ENCODE measurements at regions not wholly inside any gene's neighbourhood (a gene's known extent, or its start where the extent isn't known, plus 50 kb on each side); places are given as distances from the start of the nearest gene placed in this dataset.

DNA sequence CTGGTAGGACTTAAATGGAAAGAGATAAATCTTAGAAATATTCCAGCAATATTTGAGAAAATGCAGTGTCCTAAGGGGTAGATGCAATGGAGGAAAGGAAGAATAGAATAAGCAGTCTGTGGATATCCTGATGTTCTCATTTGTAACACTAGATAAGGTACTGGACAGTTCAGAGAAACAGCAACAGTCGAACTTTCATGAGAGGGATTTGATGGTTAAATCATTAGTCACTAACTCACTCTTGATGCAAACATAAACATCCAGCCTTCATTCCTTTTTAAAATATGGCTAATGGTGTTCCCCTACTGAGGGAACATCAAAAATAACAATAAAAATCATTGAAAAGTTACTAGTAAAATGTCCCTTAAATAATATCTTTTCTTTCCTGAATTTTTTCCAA is 211.4 kb upstream of the SLC39A10 start:
- Histone ChIP-seq H3K4me1 (ENCODE audit: low read length) (0 out of 2 replicates have a peak, but pooled peaks cover 4% of the 10 kb centered on the region), H3K9ac (ENCODE audit: low read length) (no peak overlapping the region), H3K4me2 (ENCODE audit: low read length) (no peak overlapping the region), H3K27ac (ENCODE audit: low read length) (no peak overlapping the region), H3K79me2 (ENCODE audit: low read length) (no peaks in the 10 kb centered on the region), H3K36me3 (replicated peaks; ENCODE audit: low read depth, low read length) (peaks cover 8% of the 10 kb centered on the region), H3K4me3 (ENCODE audit: low read length) (no peak overlapping the region), H2AFZ (ENCODE audit: low read depth, low read length) (no peak overlapping the region), H3K27me3 (ENCODE audit: low read depth, low read length) (no peaks in the 10 kb centered on the region), H4K20me1 (ENCODE audit: insufficient read depth, low read length) (no peaks in the 10 kb centered on the region), H3K9me3 (ENCODE audit: insufficient read depth, low read length) (peaks cover 16% of the 10 kb centered on the region)
- TF ChIP-seq EZH2phosphoT487 (IDR thresholded peaks at IDR 0.05; ENCODE audit: low read depth), result no peak
- TF ChIP-seq, protein P1, sequence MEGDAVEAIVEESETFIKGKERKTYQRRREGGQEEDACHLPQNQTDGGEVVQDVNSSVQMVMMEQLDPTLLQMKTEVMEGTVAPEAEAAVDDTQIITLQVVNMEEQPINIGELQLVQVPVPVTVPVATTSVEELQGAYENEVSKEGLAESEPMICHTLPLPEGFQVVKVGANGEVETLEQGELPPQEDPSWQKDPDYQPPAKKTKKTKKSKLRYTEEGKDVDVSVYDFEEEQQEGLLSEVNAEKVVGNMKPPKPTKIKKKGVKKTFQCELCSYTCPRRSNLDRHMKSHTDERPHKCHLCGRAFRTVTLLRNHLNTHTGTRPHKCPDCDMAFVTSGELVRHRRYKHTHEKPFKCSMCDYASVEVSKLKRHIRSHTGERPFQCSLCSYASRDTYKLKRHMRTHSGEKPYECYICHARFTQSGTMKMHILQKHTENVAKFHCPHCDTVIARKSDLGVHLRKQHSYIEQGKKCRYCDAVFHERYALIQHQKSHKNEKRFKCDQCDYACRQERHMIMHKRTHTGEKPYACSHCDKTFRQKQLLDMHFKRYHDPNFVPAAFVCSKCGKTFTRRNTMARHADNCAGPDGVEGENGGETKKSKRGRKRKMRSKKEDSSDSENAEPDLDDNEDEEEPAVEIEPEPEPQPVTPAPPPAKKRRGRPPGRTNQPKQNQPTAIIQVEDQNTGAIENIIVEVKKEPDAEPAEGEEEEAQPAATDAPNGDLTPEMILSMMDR (IDR thresholded peaks at IDR 0.05; ENCODE audit: low read depth, low read length), result no peak

DNA sequence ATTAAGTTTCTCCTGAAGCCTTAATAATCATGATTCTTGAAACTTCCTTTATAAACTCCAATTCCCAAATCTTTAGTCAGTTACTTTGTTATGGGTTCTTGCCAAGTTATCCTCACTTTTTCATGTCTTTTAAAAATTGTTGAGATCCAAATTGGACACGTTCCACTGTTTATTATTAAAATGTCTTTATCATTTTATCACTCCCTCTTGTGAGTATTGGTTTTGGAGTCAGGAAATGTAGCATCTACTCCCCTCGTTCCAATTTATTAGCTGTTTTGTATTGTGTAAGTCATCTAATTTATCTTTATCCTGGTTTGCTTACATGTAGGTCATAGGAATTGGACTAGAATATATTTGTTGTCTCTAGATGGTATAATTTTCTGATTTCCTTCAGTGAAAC is 213.1 kb upstream of the SLC39A10 start:
- Histone ChIP-seq H4K20me1 (ENCODE audit: insufficient read depth, low read length) (no peaks in the 10 kb centered on the region), H3K27me3 (ENCODE audit: low read depth, low read length) (no peaks in the 10 kb centered on the region), H2AFZ (ENCODE audit: low read depth, low read length) (no peak overlapping the region), H3K9ac (ENCODE audit: low read length) (no peak overlapping the region), H3K79me2 (ENCODE audit: low read length) (no peaks in the 10 kb centered on the region), H3K4me1 (ENCODE audit: low read length) (0 out of 2 replicates have a peak, but pooled peaks cover 4% of the 10 kb centered on the region), H3K4me3 (ENCODE audit: low read length) (no peak overlapping the region), H3K27ac (ENCODE audit: low read length) (no peak overlapping the region), H3K4me2 (ENCODE audit: low read length) (no peak overlapping the region), H3K36me3 (replicated peaks; ENCODE audit: low read depth, low read length) (peaks cover 8% of the 10 kb centered on the region), H3K9me3 (ENCODE audit: insufficient read depth, low read length) (peaks cover 17% of the 10 kb centered on the region)
- TF ChIP-seq, protein P1 (IDR thresholded peaks at IDR 0.05; ENCODE audit: low read depth, low read length), result no peak
- no peak for TF ChIP-seq EZH2phosphoT487 (IDR thresholded peaks at IDR 0.05; ENCODE audit: low read depth)

DNA sequence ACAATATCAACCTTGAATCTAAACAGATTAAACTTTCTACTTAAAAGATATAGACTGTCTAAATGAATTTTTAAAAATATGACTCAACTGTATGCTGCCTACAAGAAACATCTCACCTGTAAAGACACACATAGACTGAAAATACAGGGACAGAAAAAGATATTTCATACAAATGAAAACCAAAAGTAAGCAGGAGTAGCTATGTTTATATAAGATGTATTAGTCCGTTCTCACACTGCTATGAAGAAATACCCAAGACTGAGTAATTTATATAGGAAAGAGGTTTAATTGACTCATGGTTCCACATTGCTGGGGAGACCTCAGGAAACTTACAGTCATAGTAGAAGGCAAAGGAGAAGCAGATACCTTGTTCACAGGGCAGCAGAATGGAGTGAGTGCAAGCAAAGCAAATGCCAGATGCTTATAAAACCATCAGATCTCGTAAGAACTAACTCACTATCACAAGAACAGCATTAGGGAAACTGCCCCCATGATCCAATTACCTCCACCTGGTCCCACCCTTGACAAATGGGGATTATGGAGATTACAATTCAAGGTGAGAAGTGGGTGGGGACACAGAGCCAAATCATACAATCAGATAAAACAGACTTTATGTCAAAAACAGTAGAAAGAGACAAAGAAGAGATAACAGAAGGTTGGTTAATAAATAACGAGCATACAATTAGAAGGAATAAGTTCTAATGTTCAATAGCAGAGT is 214.4 kb upstream of the SLC39A10 start:
- Histone ChIP-seq H3K9me3 (ENCODE audit: insufficient read depth, low read length) (peaks cover 17% of the 10 kb centered on the region), H2AFZ (ENCODE audit: low read depth, low read length) (no peak overlapping the region), H3K36me3 (replicated peaks; ENCODE audit: low read depth, low read length) (peaks cover 8% of the 10 kb centered on the region), H4K20me1 (ENCODE audit: insufficient read depth, low read length) (no peaks in the 10 kb centered on the region), H3K27ac (ENCODE audit: low read length) (no peak overlapping the region), H3K4me2 (ENCODE audit: low read length) (no peak overlapping the region), H3K4me1 (ENCODE audit: low read length) (no peaks in the 10 kb centered on the region), H3K9ac (ENCODE audit: low read length) (no peak overlapping the region), H3K4me3 (ENCODE audit: low read length) (no peak overlapping the region), H3K27me3 (ENCODE audit: low read depth, low read length) (no peaks in the 10 kb centered on the region), H3K79me2 (ENCODE audit: low read length) (no peaks in the 10 kb centered on the region)
- TF ChIP-seq EZH2phosphoT487 (IDR thresholded peaks at IDR 0.05; ENCODE audit: low read depth), result no peak
- TF ChIP-seq, protein P1 (IDR thresholded peaks at IDR 0.05; ENCODE audit: low read depth, low read length), result no peak

DNA sequence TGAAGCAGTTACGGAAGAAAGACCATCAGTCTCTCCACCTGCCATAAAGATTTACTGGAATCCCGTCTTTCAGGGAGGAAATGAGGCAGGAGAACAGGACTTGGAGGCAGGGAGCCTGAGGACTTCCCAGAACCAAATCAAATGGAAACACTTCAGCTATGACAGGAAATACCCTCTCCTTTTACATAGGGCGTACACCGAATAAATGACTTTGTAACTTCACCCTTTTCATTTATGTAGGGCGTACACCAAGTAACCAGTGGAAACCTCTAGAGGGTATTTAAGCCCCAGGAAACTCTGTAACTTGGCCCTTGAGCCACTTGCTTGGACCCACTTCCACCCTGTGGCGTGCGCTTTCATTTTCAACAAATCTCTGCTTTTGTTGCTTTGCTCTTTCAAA is 218.3 kb upstream of the SLC39A10 start:
- peaks cover 8% of the 10 kb centered on the region for H3K36me3 ChIP-seq (replicated peaks; ENCODE audit: low read depth, low read length)
- no peak overlapping the region for H2AFZ ChIP-seq (ENCODE audit: low read depth, low read length)
- H3K27me3 ChIP-seq (ENCODE audit: low read depth, low read length), result no peaks in the 10 kb centered on the region
- H3K4me3 ChIP-seq (ENCODE audit: low read length), result no peak overlapping the region
- no peaks in the 10 kb centered on the region for H3K4me1 ChIP-seq (ENCODE audit: low read length)
- no peaks in the 10 kb centered on the region for H4K20me1 ChIP-seq (ENCODE audit: insufficient read depth, low read length)
- H3K4me2 ChIP-seq (ENCODE audit: low read length), result no peak overlapping the region
- H3K9me3 ChIP-seq (ENCODE audit: insufficient read depth, low read length), result peaks cover 17% of the 10 kb centered on the region
- TF ChIP-seq, protein P1 (IDR thresholded peaks at IDR 0.05; ENCODE audit: low read depth, low read length), result no peak
- no peak for TF ChIP-seq EZH2phosphoT487 (IDR thresholded peaks at IDR 0.05; ENCODE audit: low read depth)
- H3K9ac ChIP-seq (ENCODE audit: low read length), result no peak overlapping the region
- H3K79me2 ChIP-seq (ENCODE audit: low read length), result no peaks in the 10 kb centered on the region
- no peak overlapping the region for H3K27ac ChIP-seq (ENCODE audit: low read length)
